Esophagus muscularis mucosa (tissue), 4 donors: ENCODE measurements at regions not wholly inside any gene's neighbourhood (a gene's known extent, or its start where the extent isn't known, plus 50 kb on each side); places are given as distances from the start of the nearest gene placed in this dataset.

Experiments used
- DNase-seq: peaks from one replicate; pipeline ENCODE4 v3.0.0-alpha.2; 2017; ENCODE audit errors: extremely low spot score
- H3K27ac ChIP-seq, 4 donors: fragments of 200-600 bp; sonication (generic); replicated peaks in 1 of 4; 1 replicate in 3 of 4; 2 replicates in 1 of 4; pipeline ENCODE4 v1.5.1; 2016 to 2019; ENCODE audit warnings: mild to moderate bottlenecking in 1 of 4
- H3K27me3 ChIP-seq, 4 donors: fragments of 200-600 bp; sonication (generic); one replicate each; pipeline versions ENCODE4 v1.5.1 to v1.6.0; 2016 to 2019
- H3K36me3 ChIP-seq, 4 donors: fragments of 200-600 bp; sonication (generic); one replicate each; pipeline ENCODE4 v1.5.1; 2016 to 2019
- H3K4me1 ChIP-seq, 4 donors: fragments of 200-600 bp; sonication (generic); one replicate each; pipeline ENCODE4 v1.5.1; 2016 to 2019
- H3K4me3 ChIP-seq, 4 donors: fragments of 200-600 bp; sonication (generic); 1 replicate in 2 of 4; 2 replicates in 2 of 4; pipeline ENCODE4 v1.5.1; 2016 to 2019; ENCODE audit warnings: mild to moderate bottlenecking in 4 of 4, moderate library complexity in 1 of 4
- H3K9me3 ChIP-seq, 4 donors: fragments of 200-600 bp; sonication (generic); 1 replicate in 3 of 4; 2 replicates in 1 of 4; pipeline ENCODE4 v1.5.1; 2016 to 2019
- EP300 ChIP-seq: sonication (generic); formaldehyde crosslinking; IDR thresholded peaks from one replicate; pipeline ENCODE4 v1.6.1; 2017; ENCODE audit warnings: antibody characterized with exemption
- POLR2A ChIP-seq: fragments of 450-650 bp; IDR thresholded peaks from one replicate; pipeline ENCODE4 v1.6.1; 2017; ENCODE audit warnings: antibody characterized with exemption, moderate library complexity, mild to moderate bottlenecking, low read depth
- POLR2AphosphoS5 ChIP-seq, 2 donors: sonication (generic); formaldehyde crosslinking; IDR thresholded peaks; one replicate each; pipeline ENCODE4 v1.6.1; 2017; ENCODE audit warnings: antibody characterized with exemption in 2 of 2
- WGBS: methylation state at CpG from one replicate; pipeline ENCODE4 v1.1.5; 2018; 5-methylcytosine and 5-hydroxymethylcytosine counted together
- intact Hi-C: fragments of 100-400 bp; cut with DNase I; formaldehyde crosslinking; loops from one replicate; pipeline ENCODE4 v1.15.1; 2023
- TF ChIP-seq, protein P1 (sequence below), 3 experiments: fragments of 200-600 bp in 2 of 3; fragments of 450-650 bp in 1 of 3; sonication (generic) in 2 of 3; IDR thresholded peaks; one replicate each; pipeline ENCODE4 v1.5.1; 2017 to 2019; ENCODE audit warnings: antibody characterized with exemption in 3 of 3, mild to moderate bottlenecking in 2 of 3, moderate library complexity in 1 of 3

DNA sequence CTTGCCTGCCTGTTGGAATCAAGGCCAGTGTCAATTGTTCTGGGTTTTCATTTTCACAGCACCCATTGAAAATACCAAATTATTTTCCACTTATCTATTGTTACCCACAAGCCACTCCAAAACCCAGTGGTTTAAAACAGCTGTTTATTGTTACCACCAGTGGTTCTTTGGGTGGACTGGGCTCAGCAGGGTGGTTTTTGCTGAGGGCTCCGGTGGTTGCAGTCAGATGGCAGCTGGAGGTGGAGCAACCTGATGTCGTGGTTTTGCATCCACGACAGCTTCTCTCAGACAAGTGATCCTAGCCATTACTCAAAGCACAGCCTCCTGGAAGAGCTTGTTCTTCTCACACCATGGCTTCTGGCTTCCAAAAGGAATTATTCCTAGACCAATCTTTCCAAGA, 235.1 kb upstream of the ADARB2 start:
- Histone ChIP-seq H3K4me1 (no peaks in the 10 kb centered on the region), H3K36me3 (no peaks in the 10 kb centered on the region), H3K4me3 (no peak overlapping the region), H3K27me3 (peaks cover 0 to 5% (median 0%) of the 10 kb centered on the region in 4 donors), H3K9me3 (no peaks in the 10 kb centered on the region), H3K27ac (no peak overlapping the region)
- 83% methylated on average over 1 of the region's 3 CpGs for WGBS
- intact Hi-C loops: no loop called here
- TF ChIP-seq EP300 (no peak), POLR2A (no peak), POLR2AphosphoS5 (IDR thresholded peaks at IDR 0.05) (no peak)
- TF ChIP-seq, protein P1, sequence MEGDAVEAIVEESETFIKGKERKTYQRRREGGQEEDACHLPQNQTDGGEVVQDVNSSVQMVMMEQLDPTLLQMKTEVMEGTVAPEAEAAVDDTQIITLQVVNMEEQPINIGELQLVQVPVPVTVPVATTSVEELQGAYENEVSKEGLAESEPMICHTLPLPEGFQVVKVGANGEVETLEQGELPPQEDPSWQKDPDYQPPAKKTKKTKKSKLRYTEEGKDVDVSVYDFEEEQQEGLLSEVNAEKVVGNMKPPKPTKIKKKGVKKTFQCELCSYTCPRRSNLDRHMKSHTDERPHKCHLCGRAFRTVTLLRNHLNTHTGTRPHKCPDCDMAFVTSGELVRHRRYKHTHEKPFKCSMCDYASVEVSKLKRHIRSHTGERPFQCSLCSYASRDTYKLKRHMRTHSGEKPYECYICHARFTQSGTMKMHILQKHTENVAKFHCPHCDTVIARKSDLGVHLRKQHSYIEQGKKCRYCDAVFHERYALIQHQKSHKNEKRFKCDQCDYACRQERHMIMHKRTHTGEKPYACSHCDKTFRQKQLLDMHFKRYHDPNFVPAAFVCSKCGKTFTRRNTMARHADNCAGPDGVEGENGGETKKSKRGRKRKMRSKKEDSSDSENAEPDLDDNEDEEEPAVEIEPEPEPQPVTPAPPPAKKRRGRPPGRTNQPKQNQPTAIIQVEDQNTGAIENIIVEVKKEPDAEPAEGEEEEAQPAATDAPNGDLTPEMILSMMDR (IDR thresholded peaks at IDR 0.05): no peak
- no peak for DNase-seq

DNA sequence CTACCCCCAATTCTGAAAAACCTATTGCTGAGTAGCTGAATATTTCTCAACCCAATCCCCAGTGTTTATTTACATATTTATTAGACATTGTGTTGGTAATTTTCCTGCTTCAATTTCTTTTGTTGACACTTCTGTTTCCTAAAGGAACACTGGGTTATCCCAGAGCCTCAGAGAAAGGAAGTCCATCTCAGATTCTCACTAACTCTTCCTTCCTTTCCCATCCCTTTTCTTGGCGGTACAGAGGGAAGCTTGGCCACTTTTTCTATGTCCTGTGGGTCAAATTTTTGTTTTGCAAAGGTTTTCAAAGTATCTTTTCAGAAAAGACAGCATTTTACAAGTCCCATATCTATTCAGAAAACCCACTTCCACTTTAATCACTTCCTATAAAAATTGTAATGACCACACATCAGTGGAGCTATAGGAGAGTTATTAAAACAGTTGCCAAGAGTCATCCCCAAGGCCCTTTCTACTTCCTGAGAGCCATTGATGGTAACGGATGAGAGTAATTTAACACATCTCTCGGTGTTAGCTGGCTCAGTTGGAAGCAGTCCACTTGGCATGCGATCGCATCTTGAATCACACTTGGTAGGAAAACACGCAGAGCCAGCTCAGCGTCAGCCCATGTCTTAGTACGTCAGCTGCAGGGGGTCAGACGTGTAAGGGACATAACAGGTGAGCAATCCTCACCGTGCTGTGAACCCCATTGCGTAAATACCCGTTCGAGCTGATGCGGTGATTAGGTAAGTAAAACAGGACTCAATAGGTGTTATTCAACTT, 231.1 kb upstream of the ADARB2 start:
- Histone ChIP-seq H3K4me1 (no peaks in the 10 kb centered on the region), H3K36me3 (no peaks in the 10 kb centered on the region), H3K27me3 (peaks cover 0 to 5% (median 0%) of the 10 kb centered on the region in 4 donors), H3K9me3 (no peaks in the 10 kb centered on the region), H3K27ac (no peak overlapping the region), H3K4me3 (no peak overlapping the region)
- TF ChIP-seq POLR2A: no peak
- no peak for TF ChIP-seq EP300
- TF ChIP-seq, protein P1 (IDR thresholded peaks at IDR 0.05): no peak
- TF ChIP-seq POLR2AphosphoS5 (IDR thresholded peaks at IDR 0.05): no peak
- 75% methylated on average over 14 of the region's 14 CpGs for WGBS
- peak; percentile 81 for DNase-seq
- intact Hi-C loops: no loop called here

DNA sequence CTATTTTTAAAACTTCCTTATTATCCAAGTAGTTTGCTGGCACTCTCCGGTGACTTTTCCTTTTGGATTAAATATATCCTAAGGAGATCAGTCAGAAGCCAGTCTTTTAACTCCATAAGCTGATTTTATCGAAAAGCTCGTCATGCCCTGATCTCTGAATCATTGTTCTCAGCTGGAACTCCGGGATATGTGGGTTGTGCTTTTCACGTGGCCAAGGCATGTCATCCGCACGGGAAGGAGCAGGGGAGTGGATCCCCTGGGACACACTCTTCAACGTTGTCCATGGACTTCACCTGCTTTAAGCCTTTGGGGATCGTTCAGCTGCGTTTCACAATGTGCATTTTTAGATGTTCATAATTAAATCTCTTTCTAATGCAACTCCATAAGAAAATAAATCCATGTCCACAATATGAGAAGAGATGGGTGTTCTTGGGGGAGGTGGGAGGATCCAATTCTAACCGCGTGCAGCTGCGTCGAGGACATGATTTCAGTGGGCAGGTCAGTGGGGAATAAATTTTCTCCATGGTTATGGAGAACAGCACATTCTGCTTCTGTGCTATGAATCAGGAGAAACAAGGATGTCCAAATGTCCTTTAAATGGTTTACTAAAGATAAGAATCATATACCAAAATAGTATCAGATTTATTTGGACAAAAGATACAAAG, 229.5 kb upstream of the ADARB2 start:
- TF ChIP-seq POLR2A (no peak), POLR2AphosphoS5 (IDR thresholded peaks at IDR 0.05) (no peak), EP300 (no peak)
- TF ChIP-seq, protein P1 (IDR thresholded peaks at IDR 0.05): no peak
- Histone ChIP-seq H3K9me3 (no peaks in the 10 kb centered on the region), H3K27me3 (peaks cover 0 to 8% (median 0%) of the 10 kb centered on the region in 4 donors), H3K4me1 (no peaks in the 10 kb centered on the region), H3K4me3 (no peak overlapping the region), H3K36me3 (no peaks in the 10 kb centered on the region), H3K27ac (no peak overlapping the region)
- peak; percentile 77 for DNase-seq
- 77% methylated on average over 14 of the region's 14 CpGs for WGBS
- intact Hi-C loops: no loop called here

DNA sequence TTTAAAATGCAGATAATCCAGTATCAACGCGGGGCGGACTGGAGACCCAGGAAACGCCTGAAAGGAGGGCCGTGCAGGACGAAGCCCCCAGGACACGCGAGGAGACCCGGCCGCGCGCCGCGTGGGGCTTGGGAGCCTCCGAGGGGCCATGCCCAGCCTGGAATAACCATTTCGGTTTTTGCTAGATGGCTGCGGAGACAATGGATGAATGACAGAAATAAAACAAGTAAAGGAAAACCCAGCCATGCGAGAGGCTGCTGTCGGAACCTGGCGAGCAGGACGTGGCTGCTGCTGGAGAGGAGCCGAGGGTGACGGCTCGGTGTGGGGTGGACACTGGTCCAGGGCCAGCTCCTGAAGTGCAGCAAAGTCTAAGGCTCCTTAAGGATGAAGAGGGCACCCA, 227.2 kb upstream of the ADARB2 start:
- TF ChIP-seq, protein P1 (IDR thresholded peaks at IDR 0.05): no peak
- no peak for TF ChIP-seq EP300
- TF ChIP-seq POLR2A: no peak
- TF ChIP-seq POLR2AphosphoS5 (IDR thresholded peaks at IDR 0.05): no peak
- H3K4me1 ChIP-seq: no peaks in the 10 kb centered on the region
- H3K36me3 ChIP-seq: no peaks in the 10 kb centered on the region
- DNase-seq: no peak
- WGBS: 89% methylated on average over 24 of the region's 24 CpGs
- H3K27me3 ChIP-seq: peaks cover 0 to 9% (median 0%) of the 10 kb centered on the region in 4 donors
- no peak overlapping the region for H3K4me3 ChIP-seq
- intact Hi-C loops: no loop called here
- H3K27ac ChIP-seq: no peak overlapping the region
- H3K9me3 ChIP-seq: no peaks in the 10 kb centered on the region
